GM23338 (cell line): ENCODE measurements at regions not wholly inside any gene's neighbourhood (a gene's known extent, or its start where the extent isn't known, plus 50 kb on each side); places are given as distances from the start of the nearest gene placed in this dataset.

ENCODE experiments used
- ATAC-seq: fragments of 200-7000 bp; cut with Tn5 transposase; 3 replicates; pipeline ENCODE4 v1.9.1; 2020
- DNase-seq: peaks from one replicate; pipeline ENCODE4 v3.0.0-alpha.2; 2015; ENCODE audit warnings: low spot score
- H2AFZ ChIP-seq: fragments of 200-600 bp; sonication (generic); 2 replicates; pipeline ENCODE4 v1.8.0; 2016; ENCODE audit warnings: antibody characterized with exemption, mild to moderate bottlenecking, moderate library complexity
- H3F3A ChIP-seq: fragments of 200-600 bp; sonication (generic); replicated peaks from 2 replicates; pipeline ENCODE4 v1.8.0; 2017; ENCODE audit warnings: antibody characterized with exemption, mixed run types, low read depth
- H3K27ac ChIP-seq: fragments of 200-600 bp; sonication (generic); 2 replicates; pipeline ENCODE4 v1.6.1; 2016; ENCODE audit warnings: low read depth
- H3K27me3 ChIP-seq: fragments of 200-600 bp; sonication (generic); 2 replicates; pipeline ENCODE4 v1.8.0; 2016; ENCODE audit warnings: mild to moderate bottlenecking, mixed run types, moderate library complexity; ENCODE audit not compliant: insufficient read depth
- H3K36me3 ChIP-seq: fragments of 200-600 bp; sonication (generic); 2 replicates; pipeline ENCODE4 v1.8.0; 2016; ENCODE audit warnings: mild to moderate bottlenecking; ENCODE audit not compliant: insufficient read depth
- H3K4me1 ChIP-seq: fragments of 200-600 bp; sonication (generic); 2 replicates; pipeline ENCODE4 v1.8.0; 2016; ENCODE audit warnings: mild to moderate bottlenecking, moderate library complexity; ENCODE audit not compliant: insufficient read depth
- H3K4me2 ChIP-seq: fragments of 200-600 bp; sonication (generic); 2 replicates; pipeline ENCODE4 v1.7.1; 2017; ENCODE audit warnings: mixed run types
- H3K4me3 ChIP-seq: fragments of 200-600 bp; sonication (generic); 2 replicates; pipeline ENCODE4 v1.6.1; 2016; ENCODE audit warnings: mixed run types
- H3K79me2 ChIP-seq: fragments of 200-600 bp; sonication (generic); replicated peaks from 2 replicates; pipeline ENCODE4 v1.8.0; 2017; ENCODE audit warnings: mild to moderate bottlenecking; ENCODE audit not compliant: insufficient read depth
- H3K9me2 ChIP-seq: fragments of 200-600 bp; sonication (generic); 2 replicates; pipeline ENCODE4 v1.8.0; 2017; ENCODE audit not compliant: insufficient read depth
- H4K20me1 ChIP-seq: fragments of 200-600 bp; sonication (generic); replicated peaks from 2 replicates; pipeline ENCODE4 v1.8.0; 2017; ENCODE audit warnings: mild to moderate bottlenecking; ENCODE audit not compliant: insufficient read depth
- H3K27ac Mint-ChIP-seq: 2 replicates; pipeline ENCODE4 v1.8.0; 2020; ENCODE audit warnings: inconsistent platforms, mild to moderate bottlenecking, moderate library complexity, mixed read lengths
- H3K27me3 Mint-ChIP-seq: 3 replicates; pipeline ENCODE4 v1.8.0; 2022; ENCODE audit warnings: low read depth, mild to moderate bottlenecking, moderate library complexity, mixed read lengths, inconsistent platforms; ENCODE audit not compliant: insufficient read depth, poor library complexity
- H3K36me3 Mint-ChIP-seq: 3 replicates; pipeline ENCODE4 v1.8.0; 2021; ENCODE audit warnings: low read depth, mild to moderate bottlenecking, inconsistent platforms, moderate library complexity, mixed read lengths
- H3K4me1 Mint-ChIP-seq: 3 replicates; pipeline ENCODE4 v1.8.0; 2020; ENCODE audit warnings: mild to moderate bottlenecking, inconsistent platforms, mixed read lengths
- H3K4me3 Mint-ChIP-seq: 3 replicates; pipeline ENCODE4 v1.8.0; 2021; ENCODE audit warnings: moderate library complexity, mild to moderate bottlenecking, inconsistent platforms, mixed read lengths
- H3K9me3 Mint-ChIP-seq: 3 replicates; pipeline ENCODE4 v1.8.0; 2020; ENCODE audit warnings: moderate library complexity, mild to moderate bottlenecking, inconsistent platforms, mixed read lengths
- CREB1 ChIP-seq: fragments of 250-450 bp; sonication (Bioruptor Pico); IDR thresholded peaks from 2 replicates; pipeline ENCODE4 v1.5.0; 2020; ENCODE audit warnings: low read depth, mild to moderate bottlenecking, moderate library complexity
- EZH2 ChIP-seq: fragments of 200-600 bp; sonication (generic); IDR thresholded peaks from one replicate; pipeline ENCODE4 v1.8.0; 2017; ENCODE audit warnings: antibody characterized with exemption, mild to moderate bottlenecking, low read depth; ENCODE audit not compliant: unreplicated experiment
- EZH2phosphoT487 ChIP-seq: fragments of 200-600 bp; sonication (generic); IDR thresholded peaks from one replicate; pipeline ENCODE4 v1.8.1; 2018; ENCODE audit warnings: antibody characterized with exemption; ENCODE audit not compliant: unreplicated experiment
- JUNB ChIP-seq: IDR thresholded peaks from one replicate; pipeline ENCODE4 v1.6.1; 2016; ENCODE audit warnings: antibody characterized with exemption; ENCODE audit not compliant: unreplicated experiment
- NANOG ChIP-seq: IDR thresholded peaks from 2 replicates; pipeline ENCODE4 v1.6.1; 2016; ENCODE audit warnings: antibody characterized with exemption, borderline replicate concordance
- POLR2AphosphoS5 ChIP-seq: IDR thresholded peaks from 2 replicates; pipeline ENCODE4 v1.6.1; 2016; ENCODE audit warnings: antibody characterized with exemption, low read depth
- STAT1 ChIP-seq: IDR thresholded peaks from one replicate; pipeline ENCODE4 v1.6.1; 2016; ENCODE audit warnings: antibody characterized with exemption; ENCODE audit not compliant: unreplicated experiment
- ZNF114 ChIP-seq: fragments of 250-450 bp; sonication (Bioruptor Pico); IDR thresholded peaks from 2 replicates; pipeline ENCODE4 v1.5.0; 2020; ENCODE audit warnings: mild to moderate bottlenecking, moderate library complexity
- ZNF331 ChIP-seq: fragments of 250-450 bp; sonication (Bioruptor Pico); IDR thresholded peaks from 2 replicates; pipeline ENCODE4 v1.5.0; 2020; ENCODE audit warnings: low read depth, mild to moderate bottlenecking, moderate library complexity
- TF ChIP-seq, protein P1 (sequence below): fragments of 250-450 bp; sonication (Bioruptor Pico); IDR thresholded peaks from 2 replicates; pipeline ENCODE4 v1.5.0; 2020; ENCODE audit warnings: mild to moderate bottlenecking, moderate library complexity
- TF ChIP-seq, protein P2 (sequence below): IDR thresholded peaks from one replicate; pipeline ENCODE4 v1.6.1; 2018; ENCODE audit warnings: antibody characterized with exemption; ENCODE audit not compliant: unreplicated experiment
- TF ChIP-seq, protein P3 (sequence below), 2 experiments: fragments of 200-600 bp in 1 of 2; sonication (generic) in 1 of 2; conservative IDR thresholded peaks; 2 replicates each; pipeline versions ENCODE4 v1.5.1 to v1.6.1; 2016 to 2017; ENCODE audit warnings: antibody characterized with exemption in 2 of 2, low read depth in 2 of 2, mild to moderate bottlenecking in 2 of 2, moderate library complexity in 1 of 2
- TF ChIP-seq, protein P4 (sequence below): IDR thresholded peaks from 2 replicates; pipeline ENCODE4 v1.6.1; 2016; ENCODE audit warnings: antibody characterized with exemption

DNA sequence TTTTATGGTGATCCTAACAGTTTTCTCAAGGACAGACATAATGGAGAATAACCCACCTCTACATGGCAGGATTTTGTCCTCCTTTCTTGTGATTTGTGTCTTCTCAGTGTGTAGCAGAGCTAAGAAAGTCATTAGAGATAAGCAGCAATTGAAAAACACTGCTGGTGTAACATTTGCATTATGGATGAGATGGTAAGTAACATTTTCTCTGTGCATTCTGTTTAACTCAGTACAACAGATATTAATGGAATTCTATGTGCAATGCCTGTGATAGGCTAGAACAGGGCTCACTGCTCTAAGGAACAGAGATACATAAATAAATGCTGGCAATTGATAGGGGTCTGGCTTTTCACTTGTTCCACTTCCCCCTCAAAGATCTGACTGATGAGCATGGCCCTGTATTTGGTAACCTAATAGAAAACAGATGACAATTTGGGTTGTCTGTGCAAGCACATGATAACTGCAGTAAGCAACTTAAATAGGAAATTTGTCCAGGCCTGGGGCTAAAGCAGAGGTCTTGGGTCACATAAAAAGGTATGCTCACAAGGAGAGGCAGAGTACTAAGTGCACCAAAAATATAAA lies 560.3 kb upstream of the POM121L12 start (continued):
- TF ChIP-seq, protein P1, sequence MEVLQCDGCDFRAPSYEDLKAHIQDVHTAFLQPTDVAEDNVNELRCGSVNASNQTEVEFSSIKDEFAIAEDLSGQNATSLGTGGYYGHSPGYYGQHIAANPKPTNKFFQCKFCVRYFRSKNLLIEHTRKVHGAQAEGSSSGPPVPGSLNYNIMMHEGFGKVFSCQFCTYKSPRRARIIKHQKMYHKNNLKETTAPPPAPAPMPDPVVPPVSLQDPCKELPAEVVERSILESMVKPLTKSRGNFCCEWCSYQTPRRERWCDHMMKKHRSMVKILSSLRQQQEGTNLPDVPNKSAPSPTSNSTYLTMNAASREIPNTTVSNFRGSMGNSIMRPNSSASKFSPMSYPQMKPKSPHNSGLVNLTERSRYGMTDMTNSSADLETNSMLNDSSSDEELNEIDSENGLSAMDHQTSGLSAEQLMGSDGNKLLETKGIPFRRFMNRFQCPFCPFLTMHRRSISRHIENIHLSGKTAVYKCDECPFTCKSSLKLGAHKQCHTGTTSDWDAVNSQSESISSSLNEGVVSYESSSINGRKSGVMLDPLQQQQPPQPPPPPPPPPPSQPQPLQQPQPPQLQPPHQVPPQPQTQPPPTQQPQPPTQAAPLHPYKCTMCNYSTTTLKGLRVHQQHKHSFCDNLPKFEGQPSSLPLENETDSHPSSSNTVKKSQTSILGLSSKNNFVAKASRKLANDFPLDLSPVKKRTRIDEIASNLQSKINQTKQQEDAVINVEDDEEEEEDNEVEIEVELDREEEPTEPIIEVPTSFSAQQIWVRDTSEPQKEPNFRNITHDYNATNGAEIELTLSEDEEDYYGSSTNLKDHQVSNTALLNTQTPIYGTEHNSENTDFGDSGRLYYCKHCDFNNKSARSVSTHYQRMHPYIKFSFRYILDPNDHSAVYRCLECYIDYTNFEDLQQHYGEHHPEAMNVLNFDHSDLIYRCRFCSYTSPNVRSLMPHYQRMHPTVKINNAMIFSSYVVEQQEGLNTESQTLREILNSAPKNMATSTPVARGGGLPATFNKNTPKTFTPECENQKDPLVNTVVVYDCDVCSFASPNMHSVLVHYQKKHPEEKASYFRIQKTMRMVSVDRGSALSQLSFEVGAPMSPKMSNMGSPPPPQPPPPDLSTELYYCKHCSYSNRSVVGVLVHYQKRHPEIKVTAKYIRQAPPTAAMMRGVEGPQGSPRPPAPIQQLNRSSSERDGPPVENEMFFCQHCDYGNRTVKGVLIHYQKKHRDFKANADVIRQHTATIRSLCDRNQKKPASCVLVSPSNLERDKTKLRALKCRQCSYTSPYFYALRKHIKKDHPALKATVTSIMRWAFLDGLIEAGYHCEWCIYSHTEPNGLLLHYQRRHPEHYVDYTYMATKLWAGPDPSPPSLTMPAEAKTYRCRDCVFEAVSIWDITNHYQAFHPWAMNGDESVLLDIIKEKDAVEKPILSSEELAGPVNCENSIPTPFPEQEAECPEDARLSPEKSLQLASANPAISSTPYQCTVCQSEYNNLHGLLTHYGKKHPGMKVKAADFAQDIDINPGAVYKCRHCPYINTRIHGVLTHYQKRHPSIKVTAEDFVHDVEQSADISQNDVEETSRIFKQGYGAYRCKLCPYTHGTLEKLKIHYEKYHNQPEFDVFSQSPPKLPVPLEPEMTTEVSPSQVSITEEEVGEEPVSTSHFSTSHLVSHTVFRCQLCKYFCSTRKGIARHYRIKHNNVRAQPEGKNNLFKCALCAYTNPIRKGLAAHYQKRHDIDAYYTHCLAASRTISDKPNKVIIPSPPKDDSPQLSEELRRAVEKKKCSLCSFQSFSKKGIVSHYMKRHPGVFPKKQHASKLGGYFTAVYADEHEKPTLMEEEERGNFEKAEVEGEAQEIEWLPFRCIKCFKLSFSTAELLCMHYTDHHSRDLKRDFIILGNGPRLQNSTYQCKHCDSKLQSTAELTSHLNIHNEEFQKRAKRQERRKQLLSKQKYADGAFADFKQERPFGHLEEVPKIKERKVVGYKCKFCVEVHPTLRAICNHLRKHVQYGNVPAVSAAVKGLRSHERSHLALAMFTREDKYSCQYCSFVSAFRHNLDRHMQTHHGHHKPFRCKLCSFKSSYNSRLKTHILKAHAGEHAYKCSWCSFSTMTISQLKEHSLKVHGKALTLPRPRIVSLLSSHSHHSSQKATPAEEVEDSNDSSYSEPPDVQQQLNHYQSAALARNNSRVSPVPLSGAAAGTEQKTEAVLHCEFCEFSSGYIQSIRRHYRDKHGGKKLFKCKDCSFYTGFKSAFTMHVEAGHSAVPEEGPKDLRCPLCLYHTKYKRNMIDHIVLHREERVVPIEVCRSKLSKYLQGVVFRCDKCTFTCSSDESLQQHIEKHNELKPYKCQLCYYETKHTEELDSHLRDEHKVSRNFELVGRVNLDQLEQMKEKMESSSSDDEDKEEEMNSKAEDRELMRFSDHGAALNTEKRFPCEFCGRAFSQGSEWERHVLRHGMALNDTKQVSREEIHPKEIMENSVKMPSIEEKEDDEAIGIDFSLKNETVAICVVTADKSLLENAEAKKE (CRISPR knock-in tag) = no peak
- no peak for TF ChIP-seq ZNF114 (CRISPR knock-in tag)
- TF ChIP-seq EZH2phosphoT487 = no peak
- TF ChIP-seq STAT1 = no peak

DNA sequence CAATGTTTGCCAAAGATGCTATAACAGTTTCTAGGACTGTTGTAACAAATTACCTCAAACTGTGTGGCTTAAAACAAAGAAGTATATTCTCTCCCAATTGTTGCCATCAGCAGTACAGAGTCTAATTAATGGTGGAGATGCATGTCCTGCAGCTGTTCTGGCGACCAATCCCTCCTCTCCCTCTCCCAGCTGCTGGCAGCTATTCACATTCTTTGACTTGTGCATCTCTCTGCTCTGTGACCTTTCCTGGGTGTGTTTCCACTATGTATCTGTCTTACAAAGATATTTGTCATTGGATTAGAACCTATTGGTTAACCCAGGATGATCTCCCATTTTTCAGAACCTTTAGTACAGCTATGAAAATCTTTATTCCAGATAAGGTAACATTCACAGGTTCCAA lies 561.7 kb upstream of the POM121L12 start:
- Mint-ChIP-seq H3K36me3 (no peaks in the 10 kb centered on the region), H3K9me3 (no peaks in the 10 kb centered on the region), H3K27ac (no peak overlapping the region), H3K27me3 (no peaks in the 10 kb centered on the region), H3K4me3 (no peak overlapping the region), H3K4me1 (peaks cover 6% of the 10 kb centered on the region)
- Histone ChIP-seq H2AFZ (no peak overlapping the region), H3K79me2 (no peaks in the 10 kb centered on the region), H3F3A (no peaks in the 10 kb centered on the region), H3K36me3 (no peaks in the 10 kb centered on the region), H3K27me3 (no peaks in the 10 kb centered on the region), H3K4me3 (no peak overlapping the region), H4K20me1 (no peaks in the 10 kb centered on the region), H3K9me2 (peaks cover 14% of the 10 kb centered on the region; the same call in 1 of the 2 replicates), H3K4me1 (peaks cover 8% of the 10 kb centered on the region), H3K4me2 (no peak overlapping the region), H3K27ac (no peak overlapping the region)
- ATAC-seq (no peak), DNase-seq (no peak)
- TF ChIP-seq, protein P2, sequence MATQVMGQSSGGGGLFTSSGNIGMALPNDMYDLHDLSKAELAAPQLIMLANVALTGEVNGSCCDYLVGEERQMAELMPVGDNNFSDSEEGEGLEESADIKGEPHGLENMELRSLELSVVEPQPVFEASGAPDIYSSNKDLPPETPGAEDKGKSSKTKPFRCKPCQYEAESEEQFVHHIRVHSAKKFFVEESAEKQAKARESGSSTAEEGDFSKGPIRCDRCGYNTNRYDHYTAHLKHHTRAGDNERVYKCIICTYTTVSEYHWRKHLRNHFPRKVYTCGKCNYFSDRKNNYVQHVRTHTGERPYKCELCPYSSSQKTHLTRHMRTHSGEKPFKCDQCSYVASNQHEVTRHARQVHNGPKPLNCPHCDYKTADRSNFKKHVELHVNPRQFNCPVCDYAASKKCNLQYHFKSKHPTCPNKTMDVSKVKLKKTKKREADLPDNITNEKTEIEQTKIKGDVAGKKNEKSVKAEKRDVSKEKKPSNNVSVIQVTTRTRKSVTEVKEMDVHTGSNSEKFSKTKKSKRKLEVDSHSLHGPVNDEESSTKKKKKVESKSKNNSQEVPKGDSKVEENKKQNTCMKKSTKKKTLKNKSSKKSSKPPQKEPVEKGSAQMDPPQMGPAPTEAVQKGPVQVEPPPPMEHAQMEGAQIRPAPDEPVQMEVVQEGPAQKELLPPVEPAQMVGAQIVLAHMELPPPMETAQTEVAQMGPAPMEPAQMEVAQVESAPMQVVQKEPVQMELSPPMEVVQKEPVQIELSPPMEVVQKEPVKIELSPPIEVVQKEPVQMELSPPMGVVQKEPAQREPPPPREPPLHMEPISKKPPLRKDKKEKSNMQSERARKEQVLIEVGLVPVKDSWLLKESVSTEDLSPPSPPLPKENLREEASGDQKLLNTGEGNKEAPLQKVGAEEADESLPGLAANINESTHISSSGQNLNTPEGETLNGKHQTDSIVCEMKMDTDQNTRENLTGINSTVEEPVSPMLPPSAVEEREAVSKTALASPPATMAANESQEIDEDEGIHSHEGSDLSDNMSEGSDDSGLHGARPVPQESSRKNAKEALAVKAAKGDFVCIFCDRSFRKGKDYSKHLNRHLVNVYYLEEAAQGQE = no peak
- TF ChIP-seq ZNF331 (CRISPR knock-in tag) (no peak), NANOG (no peak), EZH2phosphoT487 (no peak), STAT1 (no peak), JUNB (no peak), CREB1 (CRISPR knock-in tag) (no peak), EZH2 (no peak), ZNF114 (CRISPR knock-in tag) (no peak), POLR2AphosphoS5 (no peak)
- TF ChIP-seq, protein P3, sequence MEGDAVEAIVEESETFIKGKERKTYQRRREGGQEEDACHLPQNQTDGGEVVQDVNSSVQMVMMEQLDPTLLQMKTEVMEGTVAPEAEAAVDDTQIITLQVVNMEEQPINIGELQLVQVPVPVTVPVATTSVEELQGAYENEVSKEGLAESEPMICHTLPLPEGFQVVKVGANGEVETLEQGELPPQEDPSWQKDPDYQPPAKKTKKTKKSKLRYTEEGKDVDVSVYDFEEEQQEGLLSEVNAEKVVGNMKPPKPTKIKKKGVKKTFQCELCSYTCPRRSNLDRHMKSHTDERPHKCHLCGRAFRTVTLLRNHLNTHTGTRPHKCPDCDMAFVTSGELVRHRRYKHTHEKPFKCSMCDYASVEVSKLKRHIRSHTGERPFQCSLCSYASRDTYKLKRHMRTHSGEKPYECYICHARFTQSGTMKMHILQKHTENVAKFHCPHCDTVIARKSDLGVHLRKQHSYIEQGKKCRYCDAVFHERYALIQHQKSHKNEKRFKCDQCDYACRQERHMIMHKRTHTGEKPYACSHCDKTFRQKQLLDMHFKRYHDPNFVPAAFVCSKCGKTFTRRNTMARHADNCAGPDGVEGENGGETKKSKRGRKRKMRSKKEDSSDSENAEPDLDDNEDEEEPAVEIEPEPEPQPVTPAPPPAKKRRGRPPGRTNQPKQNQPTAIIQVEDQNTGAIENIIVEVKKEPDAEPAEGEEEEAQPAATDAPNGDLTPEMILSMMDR (conservative IDR thresholded peaks at IDR 0.05; ENCODE audit: low read depth in 2 of 2) = no peak
- TF ChIP-seq, protein P4, sequence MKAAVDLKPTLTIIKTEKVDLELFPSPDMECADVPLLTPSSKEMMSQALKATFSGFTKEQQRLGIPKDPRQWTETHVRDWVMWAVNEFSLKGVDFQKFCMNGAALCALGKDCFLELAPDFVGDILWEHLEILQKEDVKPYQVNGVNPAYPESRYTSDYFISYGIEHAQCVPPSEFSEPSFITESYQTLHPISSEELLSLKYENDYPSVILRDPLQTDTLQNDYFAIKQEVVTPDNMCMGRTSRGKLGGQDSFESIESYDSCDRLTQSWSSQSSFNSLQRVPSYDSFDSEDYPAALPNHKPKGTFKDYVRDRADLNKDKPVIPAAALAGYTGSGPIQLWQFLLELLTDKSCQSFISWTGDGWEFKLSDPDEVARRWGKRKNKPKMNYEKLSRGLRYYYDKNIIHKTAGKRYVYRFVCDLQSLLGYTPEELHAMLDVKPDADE = no peak
